ENCODE measurements at regions not wholly inside any gene's neighbourhood (a gene's known extent, or its start where the extent isn't known, plus 50 kb on each side); places are given as distances from the start of the nearest gene placed in this dataset.

- no peak for DNase-seq (ENCODE audit: low spot score)
These were observed 139.1 kb upstream of the C14orf180 start for GRCh38 chr14:104440297-104440956.

- no peak for DNase-seq (ENCODE audit: low spot score)
These were observed 138.1 kb upstream of the C14orf180 start for GRCh38 chr14:104441275-104442106.

GRCh38 chr14:104442107-104442551 is 137.4 kb upstream of the C14orf180 start:
- DNase-seq (ENCODE audit: low spot score), result no peak

- no peak for DNase-seq (ENCODE audit: low spot score)
These were observed 136.8 kb upstream of the C14orf180 start for GRCh38 chr14:104442631-104443390.

- no peak for DNase-seq (ENCODE audit: low spot score)
These were observed 136.0 kb upstream of the C14orf180 start for GRCh38 chr14:104443391-104444158.

- peak; percentile 23 for DNase-seq (ENCODE audit: low spot score)
These were observed 135.2 kb upstream of the C14orf180 start for GRCh38 chr14:104444159-104445030.

- DNase-seq (ENCODE audit: low spot score), result no peak
These were observed 134.5 kb upstream of the C14orf180 start for GRCh38 chr14:104445086-104445485.

GRCh38 chr14:104445832-104446381 is 133.7 kb upstream of the C14orf180 start:
- no peak for DNase-seq (ENCODE audit: low spot score)

GRCh38 chr14:104446611-104447010 is 133.0 kb upstream of the C14orf180 start:
- no peak for DNase-seq (ENCODE audit: low spot score)

- no peak for DNase-seq (ENCODE audit: low spot score)
These were observed 131.8 kb upstream of the C14orf180 start for GRCh38 chr14:104447750-104448149.

GRCh38 chr14:104448321-104448720 is 131.2 kb upstream of the C14orf180 start:
- no peak for DNase-seq (ENCODE audit: low spot score)

GRCh38 chr14:104448721-104449120 is 130.8 kb upstream of the C14orf180 start:
- no peak for DNase-seq (ENCODE audit: low spot score)

- DNase-seq (ENCODE audit: low spot score), result no peak
These were observed 128.7 kb upstream of the C14orf180 start for GRCh38 chr14:104450811-104451401.

- DNase-seq (ENCODE audit: low spot score), result no peak
These were observed 128.1 kb upstream of the C14orf180 start for GRCh38 chr14:104451474-104451873.

GRCh38 chr14:104458845-104459244 is 120.7 kb upstream of the C14orf180 start:
- DNase-seq (ENCODE audit: low spot score), result no peak

GRCh38 chr14:104460791-104461651 is 118.5 kb upstream of the C14orf180 start:
- no peak for DNase-seq (ENCODE audit: low spot score)

GRCh38 chr14:104461676-104462449 is 117.7 kb upstream of the C14orf180 start:
- no peak for DNase-seq (ENCODE audit: low spot score)

Data from SW480 (cell line).